TTC549 (cell line): ENCODE measurements at regions not wholly inside any gene's neighbourhood (a gene's known extent, or its start where the extent isn't known, plus 50 kb on each side); places are given as distances from the start of the nearest gene placed in this dataset.
"Not testable (repeated sequence)": the region's sequence is repeated elsewhere in the genome, so short reads cannot be mapped to it uniquely, and the experiment has no call there.

Experiments used
- FAIRE-seq: peaks from 2 replicates; lab custom pipeline; 2012; peaks lifted over from hg19 to GRCh38; lab: Jason Lieb, UNC

GRCh38 chr2:7724336-7724735 is 807.1 kb downstream of the RNF144A start:
- FAIRE-seq = no peak

GRCh38 chr2:7725171-7725849 is 808.1 kb downstream of the RNF144A start:
- no peak for FAIRE-seq

- FAIRE-seq = no peak
Measured at GRCh38 chr2:7725850-7726242, 808.6 kb downstream of the RNF144A start.

- FAIRE-seq = no peak
Measured at GRCh38 chr2:7726989-7727388, 809.8 kb downstream of the RNF144A start.

GRCh38 chr2:7728388-7728787 is 811.2 kb downstream of the RNF144A start:
- FAIRE-seq = no peak

- FAIRE-seq = no peak
Measured at GRCh38 chr2:7730449-7730848, 813.2 kb downstream of the RNF144A start.

- FAIRE-seq = no peak
Measured at GRCh38 chr2:7730990-7731389, 813.8 kb downstream of the RNF144A start.

- no peak for FAIRE-seq
Measured at GRCh38 chr2:7732497-7732896, 815.3 kb downstream of the RNF144A start.

- no peak for FAIRE-seq
Measured at GRCh38 chr2:7736646-7737305, 819.6 kb downstream of the RNF144A start.

GRCh38 chr2:7738596-7738995 is 821.4 kb downstream of the RNF144A start:
- no peak for FAIRE-seq

- FAIRE-seq = no peak
Measured at GRCh38 chr2:7740114-7740513, 822.9 kb downstream of the RNF144A start.

GRCh38 chr2:7742301-7742700 is 825.1 kb downstream of the RNF144A start:
- FAIRE-seq = no peak

GRCh38 chr2:7744827-7745226 is 827.6 kb downstream of the RNF144A start:
- FAIRE-seq = no peak

GRCh38 chr2:7745369-7745768 is 828.2 kb downstream of the RNF144A start:
- no peak for FAIRE-seq

GRCh38 chr2:7748717-7749415 is 831.7 kb downstream of the RNF144A start:
- no peak for FAIRE-seq

GRCh38 chr2:7749895-7750559 is 832.8 kb downstream of the RNF144A start:
- no peak for FAIRE-seq

- no peak for FAIRE-seq
Measured at GRCh38 chr2:7752291-7752690, 835.1 kb downstream of the RNF144A start.

GRCh38 chr2:7753777-7754176 is 836.6 kb downstream of the RNF144A start:
- no peak for FAIRE-seq

GRCh38 chr2:7755879-7756278 is 838.7 kb downstream of the RNF144A start:
- FAIRE-seq = no peak

- no peak for FAIRE-seq
Measured at GRCh38 chr2:7758073-7758759, 841.0 kb downstream of the RNF144A start.

- no peak for FAIRE-seq
Measured at GRCh38 chr2:7759898-7760297, 842.7 kb downstream of the RNF144A start.

- not testable (repeated sequence) for FAIRE-seq
Measured at GRCh38 chr2:7763418-7763817, 846.2 kb downstream of the RNF144A start.
